Panc1 (cell line): ENCODE measurements at regions not wholly inside any gene's neighbourhood (a gene's known extent, or its start where the extent isn't known, plus 50 kb on each side); places are given as distances from the start of the nearest gene placed in this dataset.

Source experiments
- ATAC-seq: fragments of 200-7000 bp; cut with Tn5 transposase; 2 replicates; pipeline ENCODE4 v1.9.1; 2020; ENCODE audit warnings: mild to moderate bottlenecking, moderate library complexity
- BruUV-seq: library from RNA; stranded (reverse); fragments of 400-500 nt; replicated peaks from 2 replicates; lab custom pipeline; 2021; lab: Mats Ljungman, UMichigan
- CTCF ChIA-PET: fragments of 300-600 bp; sonication (Branson Sonifier 250); formaldehyde crosslinking; loops from one replicate; lab custom pipeline; 2022; ENCODE audit warnings: antibody characterized with exemption; lab: Charles Lee
- POLR2A ChIA-PET: fragments of 300-600 bp; sonication (Branson Sonifier 250); formaldehyde crosslinking; loops from one replicate; lab custom pipeline; 2022; ENCODE audit warnings: antibody characterized with exemption; lab: Charles Lee
- DNase-seq: peaks from one replicate; pipeline ENCODE4 v3.0.0-alpha.2; 2010; ENCODE audit warnings: low read depth, low spot score
- H3K27ac ChIP-seq: 2 replicates; pipeline ENCODE4 v1.5.1; 2011; ENCODE audit warnings: mild to moderate bottlenecking, low read length, inconsistent platforms
- H3K27me3 ChIP-seq: fragments of 200-500 bp; sonication (Bioruptor generic); 2 replicates; pipeline ENCODE4 v1.6.0; 2014; ENCODE audit warnings: low read length, inconsistent platforms; ENCODE audit not compliant: control insufficient read depth, insufficient read depth
- H3K36me3 ChIP-seq: fragments of 200-500 bp; sonication (Bioruptor generic); 2 replicates; pipeline ENCODE4 v1.5.1; 2014; ENCODE audit warnings: inconsistent platforms, mild to moderate bottlenecking, low read length, moderate library complexity; ENCODE audit not compliant: control insufficient read depth, insufficient read depth
- H3K4me1 ChIP-seq: 2 replicates; pipeline ENCODE4 v1.5.1; 2011; ENCODE audit warnings: inconsistent platforms, mild to moderate bottlenecking, low read length, moderate library complexity; ENCODE audit not compliant: control insufficient read depth, insufficient read depth
- H3K4me3 ChIP-seq, 2 experiments: 2 replicates each; pipeline ENCODE4 v1.5.1; 2011 to 2012; ENCODE audit warnings: low read depth in 2 of 2, low read length in 2 of 2, mild to moderate bottlenecking in 2 of 2, inconsistent platforms in 1 of 2, moderate library complexity in 1 of 2
- H3K9me3 ChIP-seq: fragments of 200-500 bp; sonication (Bioruptor generic); 2 replicates; pipeline ENCODE4 v1.5.1; 2014; ENCODE audit warnings: low read depth, mild to moderate bottlenecking, inconsistent platforms, low read length, moderate library complexity; ENCODE audit not compliant: control insufficient read depth, insufficient read depth
- POLR2AphosphoS5 ChIP-seq: IDR thresholded peaks from 2 replicates; pipeline ENCODE4 v1.6.1; 2012; ENCODE audit warnings: mild to moderate bottlenecking, low read depth, low read length, moderate library complexity
- SIN3A ChIP-seq: IDR thresholded peaks from 2 replicates; pipeline ENCODE4 v1.6.1; 2012; ENCODE audit warnings: low read depth, mild to moderate bottlenecking, low read length, moderate library complexity, borderline replicate concordance; ENCODE audit not compliant: insufficient read depth
- TCF7L2 ChIP-seq: IDR thresholded peaks from 2 replicates; pipeline ENCODE4 v1.6.1; 2011; ENCODE audit warnings: mild to moderate bottlenecking, low read depth, low read length, inconsistent platforms
- in situ Hi-C: cut with HindIII; loops from 2 replicates; pipeline ENCODE4 v1.10.0; 2016; ENCODE audit warnings: low sequenced_read_pairs, low pct_unique_long_range_greater_than_20kb
- intact Hi-C: fragments of 100-400 bp; cut with micrococcal nuclease; formaldehyde crosslinking; loops from one replicate; pipeline ENCODE4 v1.10.0; 2022; ENCODE audit not compliant: unreplicated experiment
- TF ChIP-seq, protein P1 (sequence below): fragments of 450-650 bp; IDR thresholded peaks from 2 replicates; pipeline ENCODE4 v1.5.1; 2017; ENCODE audit warnings: mild to moderate bottlenecking
- TF ChIP-seq, protein P2 (sequence below), 2 experiments: IDR thresholded peaks; 2 replicates each; pipeline ENCODE4 v1.6.1; 2011 to 2012; ENCODE audit warnings: low read depth in 2 of 2, control low read depth in 1 of 2, low read length in 1 of 2, mild to moderate bottlenecking in 1 of 2, moderate library complexity in 1 of 2; ENCODE audit not compliant: insufficient read depth in 1 of 2

DNA sequence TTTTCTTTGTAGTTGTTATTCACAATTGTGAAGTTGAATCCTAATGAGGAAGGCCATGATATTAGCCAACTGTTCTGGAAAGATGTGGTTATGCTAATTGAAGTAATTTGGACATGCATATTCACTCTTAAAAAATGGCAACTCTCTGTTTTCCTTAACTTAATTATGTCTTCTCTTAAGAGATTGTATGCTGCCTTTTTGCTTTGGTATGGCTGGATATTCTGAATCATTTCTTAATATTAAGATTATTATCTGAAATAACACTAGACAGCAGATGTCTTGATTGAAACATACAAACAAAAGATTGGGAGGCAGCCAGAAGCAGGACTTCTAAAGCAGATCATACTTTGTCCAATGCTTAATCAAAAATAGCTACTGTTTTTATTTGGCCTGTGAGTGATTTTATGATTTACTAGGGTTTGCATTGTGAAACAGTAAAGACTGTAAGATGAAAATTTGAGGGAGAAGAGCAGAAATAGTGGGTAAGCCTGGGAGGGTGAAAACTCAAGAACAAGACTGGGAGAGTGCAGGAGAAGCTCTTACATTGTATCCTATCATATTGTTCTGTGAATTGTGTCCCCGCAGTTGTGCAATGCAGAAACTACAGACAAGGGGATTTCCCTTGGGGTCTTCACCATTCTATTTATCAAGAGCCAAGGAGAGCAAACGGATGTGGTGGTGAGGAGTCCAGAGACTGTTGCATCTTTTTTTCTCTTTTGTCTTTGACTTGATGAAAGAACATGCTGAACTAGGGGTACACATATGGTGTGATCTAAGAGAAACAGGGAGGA lies 554.8 kb downstream of the TUSC7 start:
- intact Hi-C loops, result no loop called here
- in situ Hi-C loops, result no loop called here
- Histone ChIP-seq H3K9me3 (no peaks in the 10 kb centered on the region; the same call in 1 of the 2 replicates), H3K4me1 (no peaks in the 10 kb centered on the region), H3K36me3 (no peaks in the 10 kb centered on the region), H3K27me3 (no peaks in the 10 kb centered on the region), H3K4me3 (no peak overlapping the region), H3K27ac (no peak overlapping the region)
- POLR2A ChIA-PET, result no interaction called here
- no TSS peak for BruUV-seq
- TF ChIP-seq, protein P1, sequence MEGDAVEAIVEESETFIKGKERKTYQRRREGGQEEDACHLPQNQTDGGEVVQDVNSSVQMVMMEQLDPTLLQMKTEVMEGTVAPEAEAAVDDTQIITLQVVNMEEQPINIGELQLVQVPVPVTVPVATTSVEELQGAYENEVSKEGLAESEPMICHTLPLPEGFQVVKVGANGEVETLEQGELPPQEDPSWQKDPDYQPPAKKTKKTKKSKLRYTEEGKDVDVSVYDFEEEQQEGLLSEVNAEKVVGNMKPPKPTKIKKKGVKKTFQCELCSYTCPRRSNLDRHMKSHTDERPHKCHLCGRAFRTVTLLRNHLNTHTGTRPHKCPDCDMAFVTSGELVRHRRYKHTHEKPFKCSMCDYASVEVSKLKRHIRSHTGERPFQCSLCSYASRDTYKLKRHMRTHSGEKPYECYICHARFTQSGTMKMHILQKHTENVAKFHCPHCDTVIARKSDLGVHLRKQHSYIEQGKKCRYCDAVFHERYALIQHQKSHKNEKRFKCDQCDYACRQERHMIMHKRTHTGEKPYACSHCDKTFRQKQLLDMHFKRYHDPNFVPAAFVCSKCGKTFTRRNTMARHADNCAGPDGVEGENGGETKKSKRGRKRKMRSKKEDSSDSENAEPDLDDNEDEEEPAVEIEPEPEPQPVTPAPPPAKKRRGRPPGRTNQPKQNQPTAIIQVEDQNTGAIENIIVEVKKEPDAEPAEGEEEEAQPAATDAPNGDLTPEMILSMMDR, result no peak
- TF ChIP-seq POLR2AphosphoS5, result no peak
- no peak for TF ChIP-seq SIN3A
- TF ChIP-seq, protein P2, sequence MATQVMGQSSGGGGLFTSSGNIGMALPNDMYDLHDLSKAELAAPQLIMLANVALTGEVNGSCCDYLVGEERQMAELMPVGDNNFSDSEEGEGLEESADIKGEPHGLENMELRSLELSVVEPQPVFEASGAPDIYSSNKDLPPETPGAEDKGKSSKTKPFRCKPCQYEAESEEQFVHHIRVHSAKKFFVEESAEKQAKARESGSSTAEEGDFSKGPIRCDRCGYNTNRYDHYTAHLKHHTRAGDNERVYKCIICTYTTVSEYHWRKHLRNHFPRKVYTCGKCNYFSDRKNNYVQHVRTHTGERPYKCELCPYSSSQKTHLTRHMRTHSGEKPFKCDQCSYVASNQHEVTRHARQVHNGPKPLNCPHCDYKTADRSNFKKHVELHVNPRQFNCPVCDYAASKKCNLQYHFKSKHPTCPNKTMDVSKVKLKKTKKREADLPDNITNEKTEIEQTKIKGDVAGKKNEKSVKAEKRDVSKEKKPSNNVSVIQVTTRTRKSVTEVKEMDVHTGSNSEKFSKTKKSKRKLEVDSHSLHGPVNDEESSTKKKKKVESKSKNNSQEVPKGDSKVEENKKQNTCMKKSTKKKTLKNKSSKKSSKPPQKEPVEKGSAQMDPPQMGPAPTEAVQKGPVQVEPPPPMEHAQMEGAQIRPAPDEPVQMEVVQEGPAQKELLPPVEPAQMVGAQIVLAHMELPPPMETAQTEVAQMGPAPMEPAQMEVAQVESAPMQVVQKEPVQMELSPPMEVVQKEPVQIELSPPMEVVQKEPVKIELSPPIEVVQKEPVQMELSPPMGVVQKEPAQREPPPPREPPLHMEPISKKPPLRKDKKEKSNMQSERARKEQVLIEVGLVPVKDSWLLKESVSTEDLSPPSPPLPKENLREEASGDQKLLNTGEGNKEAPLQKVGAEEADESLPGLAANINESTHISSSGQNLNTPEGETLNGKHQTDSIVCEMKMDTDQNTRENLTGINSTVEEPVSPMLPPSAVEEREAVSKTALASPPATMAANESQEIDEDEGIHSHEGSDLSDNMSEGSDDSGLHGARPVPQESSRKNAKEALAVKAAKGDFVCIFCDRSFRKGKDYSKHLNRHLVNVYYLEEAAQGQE (IDR thresholded peaks at IDR 0.05; ENCODE audit: insufficient read depth in 1 of 2, low read depth in 2 of 2, low read length in 1 of 2), result no peak
- TF ChIP-seq TCF7L2, result no peak
- DNase-seq, result no peak
- CTCF ChIA-PET, result interaction anchor here (0.7 kb wide), 1 partner anchor 245 kb away, joined by 3 read pairs; no protein-coding TSS in a partner anchor
- no peak for ATAC-seq

DNA sequence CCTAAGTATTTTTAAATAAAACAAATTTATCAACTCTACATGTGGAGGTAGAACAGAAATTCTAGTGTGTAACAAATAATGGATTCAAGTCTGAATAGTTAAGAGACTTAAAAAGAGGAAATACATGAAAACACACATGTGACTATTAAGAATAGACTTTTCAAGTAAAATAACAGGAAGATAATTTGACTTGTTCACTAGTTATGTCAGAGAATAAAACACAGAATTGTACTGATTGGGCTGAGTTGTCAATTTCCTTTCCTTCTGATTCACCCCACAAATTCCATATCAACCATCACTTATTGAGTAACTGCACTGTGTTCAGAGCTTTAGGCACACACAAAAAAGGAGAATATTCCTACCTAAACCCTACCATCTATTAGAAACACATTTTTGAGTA lies 557.2 kb downstream of the TUSC7 start:
- TF ChIP-seq SIN3A (no peak), TCF7L2 (no peak), POLR2AphosphoS5 (no peak)
- TF ChIP-seq, protein P2 (IDR thresholded peaks at IDR 0.05; ENCODE audit: insufficient read depth in 1 of 2, low read depth in 2 of 2, low read length in 1 of 2), result no peak
- TF ChIP-seq, protein P1, result no peak
- no peaks in the 10 kb centered on the region; the same call in 1 of the 2 replicates for H3K9me3 ChIP-seq
- CTCF ChIA-PET, result no interaction called here
- intact Hi-C loops, result no loop called here
- H3K4me3 ChIP-seq, result no peak overlapping the region
- BruUV-seq, result no TSS peak
- H3K36me3 ChIP-seq, result no peaks in the 10 kb centered on the region
- in situ Hi-C loops, result no loop called here
- ATAC-seq (no peak), DNase-seq (no peak)
- no peaks in the 10 kb centered on the region for H3K4me1 ChIP-seq
- no peak overlapping the region for H3K27ac ChIP-seq
- no peaks in the 10 kb centered on the region for H3K27me3 ChIP-seq
- POLR2A ChIA-PET, result no interaction called here
